GM23338 (cell line): ENCODE measurements at regions not wholly inside any gene's neighbourhood (a gene's known extent, or its start where the extent isn't known, plus 50 kb on each side); places are given as distances from the start of the nearest gene placed in this dataset.

ENCODE experiments used
- ATAC-seq: fragments of 200-7000 bp; cut with Tn5 transposase; 3 replicates; pipeline ENCODE4 v1.9.1; 2020
- DNase-seq: peaks from one replicate; pipeline ENCODE4 v3.0.0-alpha.2; 2015; ENCODE audit warnings: low spot score
- H2AFZ ChIP-seq: fragments of 200-600 bp; sonication (generic); 2 replicates; pipeline ENCODE4 v1.8.0; 2016; ENCODE audit warnings: antibody characterized with exemption, mild to moderate bottlenecking, moderate library complexity
- H3F3A ChIP-seq: fragments of 200-600 bp; sonication (generic); replicated peaks from 2 replicates; pipeline ENCODE4 v1.8.0; 2017; ENCODE audit warnings: antibody characterized with exemption, mixed run types, low read depth
- H3K27ac ChIP-seq: fragments of 200-600 bp; sonication (generic); 2 replicates; pipeline ENCODE4 v1.6.1; 2016; ENCODE audit warnings: low read depth
- H3K27me3 ChIP-seq: fragments of 200-600 bp; sonication (generic); 2 replicates; pipeline ENCODE4 v1.8.0; 2016; ENCODE audit warnings: mild to moderate bottlenecking, mixed run types, moderate library complexity; ENCODE audit not compliant: insufficient read depth
- H3K36me3 ChIP-seq: fragments of 200-600 bp; sonication (generic); 2 replicates; pipeline ENCODE4 v1.8.0; 2016; ENCODE audit warnings: mild to moderate bottlenecking; ENCODE audit not compliant: insufficient read depth
- H3K4me1 ChIP-seq: fragments of 200-600 bp; sonication (generic); 2 replicates; pipeline ENCODE4 v1.8.0; 2016; ENCODE audit warnings: mild to moderate bottlenecking, moderate library complexity; ENCODE audit not compliant: insufficient read depth
- H3K4me2 ChIP-seq: fragments of 200-600 bp; sonication (generic); 2 replicates; pipeline ENCODE4 v1.7.1; 2017; ENCODE audit warnings: mixed run types
- H3K4me3 ChIP-seq: fragments of 200-600 bp; sonication (generic); 2 replicates; pipeline ENCODE4 v1.6.1; 2016; ENCODE audit warnings: mixed run types
- H3K79me2 ChIP-seq: fragments of 200-600 bp; sonication (generic); replicated peaks from 2 replicates; pipeline ENCODE4 v1.8.0; 2017; ENCODE audit warnings: mild to moderate bottlenecking; ENCODE audit not compliant: insufficient read depth
- H3K9me2 ChIP-seq: fragments of 200-600 bp; sonication (generic); 2 replicates; pipeline ENCODE4 v1.8.0; 2017; ENCODE audit not compliant: insufficient read depth
- H4K20me1 ChIP-seq: fragments of 200-600 bp; sonication (generic); replicated peaks from 2 replicates; pipeline ENCODE4 v1.8.0; 2017; ENCODE audit warnings: mild to moderate bottlenecking; ENCODE audit not compliant: insufficient read depth
- H3K27ac Mint-ChIP-seq: 2 replicates; pipeline ENCODE4 v1.8.0; 2020; ENCODE audit warnings: inconsistent platforms, mild to moderate bottlenecking, moderate library complexity, mixed read lengths
- H3K27me3 Mint-ChIP-seq: 3 replicates; pipeline ENCODE4 v1.8.0; 2022; ENCODE audit warnings: low read depth, mild to moderate bottlenecking, moderate library complexity, mixed read lengths, inconsistent platforms; ENCODE audit not compliant: insufficient read depth, poor library complexity
- H3K36me3 Mint-ChIP-seq: 3 replicates; pipeline ENCODE4 v1.8.0; 2021; ENCODE audit warnings: low read depth, mild to moderate bottlenecking, inconsistent platforms, moderate library complexity, mixed read lengths
- H3K4me1 Mint-ChIP-seq: 3 replicates; pipeline ENCODE4 v1.8.0; 2020; ENCODE audit warnings: mild to moderate bottlenecking, inconsistent platforms, mixed read lengths
- H3K4me3 Mint-ChIP-seq: 3 replicates; pipeline ENCODE4 v1.8.0; 2021; ENCODE audit warnings: moderate library complexity, mild to moderate bottlenecking, inconsistent platforms, mixed read lengths
- H3K9me3 Mint-ChIP-seq: 3 replicates; pipeline ENCODE4 v1.8.0; 2020; ENCODE audit warnings: moderate library complexity, mild to moderate bottlenecking, inconsistent platforms, mixed read lengths
- EZH2phosphoT487 ChIP-seq: fragments of 200-600 bp; sonication (generic); IDR thresholded peaks from one replicate; pipeline ENCODE4 v1.8.1; 2018; ENCODE audit warnings: antibody characterized with exemption; ENCODE audit not compliant: unreplicated experiment
- JUNB ChIP-seq: IDR thresholded peaks from one replicate; pipeline ENCODE4 v1.6.1; 2016; ENCODE audit warnings: antibody characterized with exemption; ENCODE audit not compliant: unreplicated experiment
- NANOG ChIP-seq: IDR thresholded peaks from 2 replicates; pipeline ENCODE4 v1.6.1; 2016; ENCODE audit warnings: antibody characterized with exemption, borderline replicate concordance
- POLR2AphosphoS5 ChIP-seq: IDR thresholded peaks from 2 replicates; pipeline ENCODE4 v1.6.1; 2016; ENCODE audit warnings: antibody characterized with exemption, low read depth
- ZNF331 ChIP-seq: fragments of 250-450 bp; sonication (Bioruptor Pico); IDR thresholded peaks from 2 replicates; pipeline ENCODE4 v1.5.0; 2020; ENCODE audit warnings: low read depth, mild to moderate bottlenecking, moderate library complexity
- TF ChIP-seq, protein P1 (sequence below): IDR thresholded peaks from 2 replicates; pipeline ENCODE4 v1.6.1; 2016; ENCODE audit warnings: antibody characterized with exemption
- TF ChIP-seq, protein P2 (sequence below): fragments of 250-450 bp; sonication (Bioruptor Pico); IDR thresholded peaks from 2 replicates; pipeline ENCODE4 v1.5.0; 2020; ENCODE audit warnings: mild to moderate bottlenecking, moderate library complexity

DNA sequence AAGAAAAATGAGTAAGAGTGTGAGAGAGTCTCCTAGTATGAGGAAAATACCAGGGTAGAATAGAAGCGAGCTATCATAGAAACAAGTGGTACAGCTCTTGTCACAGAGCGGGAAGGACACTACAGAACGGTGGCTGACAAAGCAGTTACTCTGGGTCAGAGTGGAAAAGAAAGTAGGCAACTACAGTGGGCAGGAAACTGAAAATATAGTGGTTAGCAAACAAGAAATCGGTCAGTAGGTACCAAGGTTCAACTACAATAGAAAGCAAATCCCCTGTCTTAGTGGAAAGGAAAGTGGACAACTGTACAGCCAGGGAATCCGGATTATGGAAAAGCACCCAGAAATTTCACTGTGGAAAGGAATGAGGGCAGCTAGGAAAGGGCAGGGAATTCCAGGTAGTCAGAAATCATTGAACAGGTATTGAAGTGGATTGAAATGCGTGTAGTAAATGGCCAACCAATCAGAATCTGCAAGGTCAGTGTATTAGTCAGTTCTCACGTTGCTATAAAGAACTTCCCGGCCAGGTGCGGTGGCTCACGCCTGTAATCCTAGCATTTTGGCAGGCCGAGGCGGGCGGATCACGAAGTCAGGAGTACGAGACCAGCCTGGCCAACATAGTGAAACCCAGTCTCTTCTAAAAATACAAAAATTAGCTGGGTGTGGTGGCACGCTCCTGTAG is 219.6 kb upstream of the DIAPH2 start:
- no peak overlapping the region for H2AFZ ChIP-seq
- no peaks in the 10 kb centered on the region for H4K20me1 ChIP-seq
- Mint-ChIP-seq H3K4me1 (peaks cover 6% of the 10 kb centered on the region; the same call in 2 of the 3 replicates), H3K9me3 (no peaks in the 10 kb centered on the region), H3K36me3 (no peaks in the 10 kb centered on the region), H3K27me3 (no peaks in the 10 kb centered on the region), H3K27ac (peak overlapping the region; percentile 3; the same call in 1 of the 2 replicates), H3K4me3 (no peak overlapping the region)
- no peak for TF ChIP-seq EZH2phosphoT487
- TF ChIP-seq ZNF331 (CRISPR knock-in tag), result no peak
- TF ChIP-seq JUNB, result no peak
- TF ChIP-seq, protein P1, sequence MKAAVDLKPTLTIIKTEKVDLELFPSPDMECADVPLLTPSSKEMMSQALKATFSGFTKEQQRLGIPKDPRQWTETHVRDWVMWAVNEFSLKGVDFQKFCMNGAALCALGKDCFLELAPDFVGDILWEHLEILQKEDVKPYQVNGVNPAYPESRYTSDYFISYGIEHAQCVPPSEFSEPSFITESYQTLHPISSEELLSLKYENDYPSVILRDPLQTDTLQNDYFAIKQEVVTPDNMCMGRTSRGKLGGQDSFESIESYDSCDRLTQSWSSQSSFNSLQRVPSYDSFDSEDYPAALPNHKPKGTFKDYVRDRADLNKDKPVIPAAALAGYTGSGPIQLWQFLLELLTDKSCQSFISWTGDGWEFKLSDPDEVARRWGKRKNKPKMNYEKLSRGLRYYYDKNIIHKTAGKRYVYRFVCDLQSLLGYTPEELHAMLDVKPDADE, result no peak
- TF ChIP-seq, protein P2, sequence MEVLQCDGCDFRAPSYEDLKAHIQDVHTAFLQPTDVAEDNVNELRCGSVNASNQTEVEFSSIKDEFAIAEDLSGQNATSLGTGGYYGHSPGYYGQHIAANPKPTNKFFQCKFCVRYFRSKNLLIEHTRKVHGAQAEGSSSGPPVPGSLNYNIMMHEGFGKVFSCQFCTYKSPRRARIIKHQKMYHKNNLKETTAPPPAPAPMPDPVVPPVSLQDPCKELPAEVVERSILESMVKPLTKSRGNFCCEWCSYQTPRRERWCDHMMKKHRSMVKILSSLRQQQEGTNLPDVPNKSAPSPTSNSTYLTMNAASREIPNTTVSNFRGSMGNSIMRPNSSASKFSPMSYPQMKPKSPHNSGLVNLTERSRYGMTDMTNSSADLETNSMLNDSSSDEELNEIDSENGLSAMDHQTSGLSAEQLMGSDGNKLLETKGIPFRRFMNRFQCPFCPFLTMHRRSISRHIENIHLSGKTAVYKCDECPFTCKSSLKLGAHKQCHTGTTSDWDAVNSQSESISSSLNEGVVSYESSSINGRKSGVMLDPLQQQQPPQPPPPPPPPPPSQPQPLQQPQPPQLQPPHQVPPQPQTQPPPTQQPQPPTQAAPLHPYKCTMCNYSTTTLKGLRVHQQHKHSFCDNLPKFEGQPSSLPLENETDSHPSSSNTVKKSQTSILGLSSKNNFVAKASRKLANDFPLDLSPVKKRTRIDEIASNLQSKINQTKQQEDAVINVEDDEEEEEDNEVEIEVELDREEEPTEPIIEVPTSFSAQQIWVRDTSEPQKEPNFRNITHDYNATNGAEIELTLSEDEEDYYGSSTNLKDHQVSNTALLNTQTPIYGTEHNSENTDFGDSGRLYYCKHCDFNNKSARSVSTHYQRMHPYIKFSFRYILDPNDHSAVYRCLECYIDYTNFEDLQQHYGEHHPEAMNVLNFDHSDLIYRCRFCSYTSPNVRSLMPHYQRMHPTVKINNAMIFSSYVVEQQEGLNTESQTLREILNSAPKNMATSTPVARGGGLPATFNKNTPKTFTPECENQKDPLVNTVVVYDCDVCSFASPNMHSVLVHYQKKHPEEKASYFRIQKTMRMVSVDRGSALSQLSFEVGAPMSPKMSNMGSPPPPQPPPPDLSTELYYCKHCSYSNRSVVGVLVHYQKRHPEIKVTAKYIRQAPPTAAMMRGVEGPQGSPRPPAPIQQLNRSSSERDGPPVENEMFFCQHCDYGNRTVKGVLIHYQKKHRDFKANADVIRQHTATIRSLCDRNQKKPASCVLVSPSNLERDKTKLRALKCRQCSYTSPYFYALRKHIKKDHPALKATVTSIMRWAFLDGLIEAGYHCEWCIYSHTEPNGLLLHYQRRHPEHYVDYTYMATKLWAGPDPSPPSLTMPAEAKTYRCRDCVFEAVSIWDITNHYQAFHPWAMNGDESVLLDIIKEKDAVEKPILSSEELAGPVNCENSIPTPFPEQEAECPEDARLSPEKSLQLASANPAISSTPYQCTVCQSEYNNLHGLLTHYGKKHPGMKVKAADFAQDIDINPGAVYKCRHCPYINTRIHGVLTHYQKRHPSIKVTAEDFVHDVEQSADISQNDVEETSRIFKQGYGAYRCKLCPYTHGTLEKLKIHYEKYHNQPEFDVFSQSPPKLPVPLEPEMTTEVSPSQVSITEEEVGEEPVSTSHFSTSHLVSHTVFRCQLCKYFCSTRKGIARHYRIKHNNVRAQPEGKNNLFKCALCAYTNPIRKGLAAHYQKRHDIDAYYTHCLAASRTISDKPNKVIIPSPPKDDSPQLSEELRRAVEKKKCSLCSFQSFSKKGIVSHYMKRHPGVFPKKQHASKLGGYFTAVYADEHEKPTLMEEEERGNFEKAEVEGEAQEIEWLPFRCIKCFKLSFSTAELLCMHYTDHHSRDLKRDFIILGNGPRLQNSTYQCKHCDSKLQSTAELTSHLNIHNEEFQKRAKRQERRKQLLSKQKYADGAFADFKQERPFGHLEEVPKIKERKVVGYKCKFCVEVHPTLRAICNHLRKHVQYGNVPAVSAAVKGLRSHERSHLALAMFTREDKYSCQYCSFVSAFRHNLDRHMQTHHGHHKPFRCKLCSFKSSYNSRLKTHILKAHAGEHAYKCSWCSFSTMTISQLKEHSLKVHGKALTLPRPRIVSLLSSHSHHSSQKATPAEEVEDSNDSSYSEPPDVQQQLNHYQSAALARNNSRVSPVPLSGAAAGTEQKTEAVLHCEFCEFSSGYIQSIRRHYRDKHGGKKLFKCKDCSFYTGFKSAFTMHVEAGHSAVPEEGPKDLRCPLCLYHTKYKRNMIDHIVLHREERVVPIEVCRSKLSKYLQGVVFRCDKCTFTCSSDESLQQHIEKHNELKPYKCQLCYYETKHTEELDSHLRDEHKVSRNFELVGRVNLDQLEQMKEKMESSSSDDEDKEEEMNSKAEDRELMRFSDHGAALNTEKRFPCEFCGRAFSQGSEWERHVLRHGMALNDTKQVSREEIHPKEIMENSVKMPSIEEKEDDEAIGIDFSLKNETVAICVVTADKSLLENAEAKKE, result no peak
- no peak for TF ChIP-seq NANOG
- TF ChIP-seq POLR2AphosphoS5, result no peak
- no peaks in the 10 kb centered on the region for H3K36me3 ChIP-seq
- no peaks in the 10 kb centered on the region for H3F3A ChIP-seq
- H3K4me2 ChIP-seq, result no peak overlapping the region
- H3K4me1 ChIP-seq, result no peaks in the 10 kb centered on the region
- no peaks in the 10 kb centered on the region for H3K27me3 ChIP-seq
- DNase-seq (no peak), ATAC-seq (no peak)
- no peaks in the 10 kb centered on the region for H3K79me2 ChIP-seq
- H3K4me3 ChIP-seq, result no peak overlapping the region
- H3K9me2 ChIP-seq, result no peaks in the 10 kb centered on the region
- H3K27ac ChIP-seq, result no peak overlapping the region
